Endothelial cell of umbilical vein (primary cell): ENCODE measurements at regions not wholly inside any gene's neighbourhood (a gene's known extent, or its start where the extent isn't known, plus 50 kb on each side); places are given as distances from the start of the nearest gene placed in this dataset.

Experiments
- BruUV-seq: library from RNA; stranded (reverse); fragments of 400-500 nt; replicated peaks from 2 replicates; lab custom pipeline; 2021; lab: Mats Ljungman, UMichigan
- CTCF ChIA-PET: fragments of 300-600, 350-600 bp; sonication (Branson Sonifier 250); formaldehyde crosslinking; loops from one replicate; lab custom pipeline; 2021; ENCODE audit warnings: antibody characterized with exemption, inconsistent platforms; lab: Charles Lee
- POLR2A ChIA-PET: fragments of 300-600, 350-600 bp; sonication (Branson Sonifier 250); formaldehyde crosslinking; loops from one replicate; lab custom pipeline; 2021; ENCODE audit warnings: antibody characterized with exemption, inconsistent platforms; lab: Charles Lee
- DNase-seq: peaks from one replicate; pipeline ENCODE4 v3.0.0-alpha.2; 2011; ENCODE audit warnings: low read depth, low spot score
- FAIRE-seq: peaks from 2 replicates; lab custom pipeline; 2011; peaks lifted over from hg19 to GRCh38; lab: Jason Lieb, UNC
- H2AFZ ChIP-seq: 2 replicates; pipeline ENCODE4 v1.6.0; 2012; ENCODE audit warnings: low read depth, low read length, control low read depth, inconsistent platforms
- H3K27ac ChIP-seq: 2 replicates; pipeline ENCODE4 v1.5.1; 2011; ENCODE audit warnings: low read depth, mild to moderate bottlenecking, control low read depth, low read length, moderate library complexity; ENCODE audit not compliant: insufficient read depth
- H3K27me3 ChIP-seq, 2 experiments: 2 replicates each; pipeline versions ENCODE4 v1.6.0 to v1.6.1; 2011; ENCODE audit warnings: low read length in 2 of 2, mixed read lengths in 1 of 2; ENCODE audit not compliant: control insufficient read depth in 2 of 2, insufficient read depth in 2 of 2
- H3K36me3 ChIP-seq, 2 experiments: 2 replicates in 1 of 2; 3 replicates in 1 of 2; pipeline ENCODE4 v1.5.1; 2011; ENCODE audit warnings: low read length in 2 of 2, mild to moderate bottlenecking in 1 of 2, moderate library complexity in 1 of 2; ENCODE audit not compliant: control insufficient read depth in 2 of 2, insufficient read depth in 2 of 2; ENCODE audit errors: extremely low read depth in 1 of 2
- H3K4me1 ChIP-seq: 3 replicates; pipeline ENCODE4 v1.5.1; 2011; ENCODE audit warnings: mild to moderate bottlenecking, low read length; ENCODE audit not compliant: control insufficient read depth, insufficient read depth; ENCODE audit errors: extremely low read depth
- H3K4me2 ChIP-seq: 2 replicates; pipeline ENCODE4 v1.6.1; 2011; ENCODE audit warnings: low read length, control low read depth, mixed read lengths; ENCODE audit not compliant: insufficient read depth
- H3K4me3 ChIP-seq, 3 experiments: fragments of 200-600 bp in 1 of 3; sonication (generic), shearing (Covaris generic) in 1 of 3; replicated peaks in 1 of 3; 2 replicates each; pipeline ENCODE4 v1.5.1; 2011 to 2016; ENCODE audit warnings: control low read depth in 3 of 3, low read length in 3 of 3, mild to moderate bottlenecking in 2 of 3, inconsistent platforms in 1 of 3, low read depth in 1 of 3, moderate library complexity in 1 of 3; ENCODE audit not compliant: insufficient read depth in 1 of 3
- H3K79me2 ChIP-seq: 2 replicates; pipeline ENCODE4 v1.6.0; 2012; ENCODE audit warnings: low read length, inconsistent platforms; ENCODE audit not compliant: control insufficient read depth, insufficient read depth
- H3K9ac ChIP-seq: replicated peaks from 2 replicates; pipeline ENCODE3; 2011; ENCODE audit warnings: low read length, control low read depth; ENCODE audit not compliant: insufficient read depth; ENCODE audit errors: extremely low read depth
- H3K9me1 ChIP-seq: replicated peaks from 3 replicates; pipeline ENCODE4 v1.6.0; 2011; ENCODE audit warnings: mild to moderate bottlenecking, low read length; ENCODE audit not compliant: control insufficient read depth, insufficient read depth; ENCODE audit errors: extremely low read depth
- H3K9me3 ChIP-seq: replicated peaks from 2 replicates; pipeline ENCODE4 v1.5.1; 2012; ENCODE audit warnings: low read length, inconsistent platforms; ENCODE audit not compliant: control insufficient read depth, insufficient read depth
- H4K20me1 ChIP-seq: replicated peaks from 2 replicates; pipeline ENCODE3; 2011; ENCODE audit warnings: mild to moderate bottlenecking, low read length; ENCODE audit not compliant: control insufficient read depth, insufficient read depth; ENCODE audit errors: extremely low read depth
- EZH2 ChIP-seq: IDR thresholded peaks from 2 replicates; pipeline ENCODE4 v1.6.1; 2012; ENCODE audit warnings: borderline replicate concordance, low read depth, mild to moderate bottlenecking, moderate library complexity, low read length, inconsistent platforms; ENCODE audit not compliant: severe bottlenecking
- FOS ChIP-seq: IDR thresholded peaks from 2 replicates; pipeline ENCODE4 v1.6.1; 2011; ENCODE audit warnings: mild to moderate bottlenecking, low read length, moderate library complexity, borderline replicate concordance; ENCODE audit not compliant: insufficient read depth
- GATA2 ChIP-seq: IDR thresholded peaks from 2 replicates; pipeline ENCODE4 v1.7.0; 2011; ENCODE audit warnings: low read depth, mild to moderate bottlenecking, moderate library complexity, mixed read lengths, low read length; ENCODE audit not compliant: insufficient read length, insufficient read depth
- JUN ChIP-seq: IDR thresholded peaks from 2 replicates; pipeline ENCODE4 v1.6.1; 2011; ENCODE audit warnings: borderline replicate concordance, low read depth; ENCODE audit not compliant: insufficient read length, insufficient read depth
- MYC ChIP-seq: IDR thresholded peaks from one replicate; pipeline ENCODE4 v1.6.1; 2011; ENCODE audit warnings: mild to moderate bottlenecking, low read depth, low read length
- POLR2A ChIP-seq: IDR thresholded peaks from 2 replicates; pipeline ENCODE4 v1.6.1; 2012; ENCODE audit warnings: low read depth, mild to moderate bottlenecking, control low read depth, low read length
- POLR2AphosphoS5 ChIP-seq: IDR thresholded peaks from 2 replicates; pipeline ENCODE4 v1.6.1; 2012; ENCODE audit warnings: low read depth, mild to moderate bottlenecking, control low read depth, low read length, moderate library complexity; ENCODE audit not compliant: insufficient read depth
- dilution Hi-C: fragments of 300-500 bp; cut with MboI; formaldehyde crosslinking; loops from one replicate; pipeline ENCODE4 v1.15.0; 2019; ENCODE audit warnings: low sequenced_read_pairs; ENCODE audit not compliant: extremely low pct_ligation_motif_present
- intact Hi-C: fragments of 100-400 bp; cut with micrococcal nuclease; formaldehyde crosslinking; loops from one replicate; pipeline ENCODE4 v1.10.0; 2022
- TF ChIP-seq, protein P1 (sequence below), 2 donors: IDR thresholded peaks; 1 replicate in 1 of 2; 2 replicates in 1 of 2; pipeline ENCODE4 v1.5.1; 2011; ENCODE audit warnings: low read length in 2 of 2, mild to moderate bottlenecking in 2 of 2, moderate library complexity in 2 of 2, control low read depth in 1 of 2, inconsistent platforms in 1 of 2, low read depth in 1 of 2; ENCODE audit not compliant: insufficient read depth in 1 of 2; ENCODE audit errors: extremely low read depth in 1 of 2
- TF ChIP-seq, protein P2 (sequence below): IDR thresholded peaks from 2 replicates; pipeline ENCODE4 v1.6.1; 2011; ENCODE audit not compliant: insufficient read depth, insufficient read length

DNA sequence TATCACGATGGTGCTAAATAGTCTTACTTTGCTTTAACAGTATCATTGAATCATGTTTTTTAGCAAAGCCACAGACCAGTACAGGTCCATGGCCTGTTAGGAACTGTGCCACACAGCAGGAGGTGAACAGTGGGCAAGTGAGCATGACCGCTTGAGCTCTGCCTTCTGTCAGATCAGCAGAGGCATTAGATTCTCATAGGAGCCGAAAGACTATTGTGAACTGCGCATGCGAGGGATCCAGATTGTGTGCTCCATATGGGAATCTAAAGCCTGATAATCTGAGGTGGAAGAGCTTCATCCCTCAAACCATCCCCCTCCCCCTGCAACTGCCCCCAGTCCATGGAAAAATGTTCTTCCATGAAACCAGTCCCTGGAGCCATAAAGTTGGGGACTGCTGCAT lies 102.3 kb upstream of the OSR1 start:
- H2AFZ ChIP-seq = no peak overlapping the region
- CTCF ChIA-PET = no interaction called here
- no peaks in the 10 kb centered on the region for H3K9me3 ChIP-seq
- no peak overlapping the region for H3K9ac ChIP-seq
- H3K4me2 ChIP-seq = no peak overlapping the region
- FAIRE-seq (no peak), DNase-seq (no peak)
- H3K27ac ChIP-seq = no peak overlapping the region
- no TSS peak for BruUV-seq
- TF ChIP-seq POLR2AphosphoS5 (no peak), GATA2 (no peak), MYC (no peak), EZH2 (no peak), POLR2A (no peak), JUN (no peak), FOS (no peak)
- TF ChIP-seq, protein P1, sequence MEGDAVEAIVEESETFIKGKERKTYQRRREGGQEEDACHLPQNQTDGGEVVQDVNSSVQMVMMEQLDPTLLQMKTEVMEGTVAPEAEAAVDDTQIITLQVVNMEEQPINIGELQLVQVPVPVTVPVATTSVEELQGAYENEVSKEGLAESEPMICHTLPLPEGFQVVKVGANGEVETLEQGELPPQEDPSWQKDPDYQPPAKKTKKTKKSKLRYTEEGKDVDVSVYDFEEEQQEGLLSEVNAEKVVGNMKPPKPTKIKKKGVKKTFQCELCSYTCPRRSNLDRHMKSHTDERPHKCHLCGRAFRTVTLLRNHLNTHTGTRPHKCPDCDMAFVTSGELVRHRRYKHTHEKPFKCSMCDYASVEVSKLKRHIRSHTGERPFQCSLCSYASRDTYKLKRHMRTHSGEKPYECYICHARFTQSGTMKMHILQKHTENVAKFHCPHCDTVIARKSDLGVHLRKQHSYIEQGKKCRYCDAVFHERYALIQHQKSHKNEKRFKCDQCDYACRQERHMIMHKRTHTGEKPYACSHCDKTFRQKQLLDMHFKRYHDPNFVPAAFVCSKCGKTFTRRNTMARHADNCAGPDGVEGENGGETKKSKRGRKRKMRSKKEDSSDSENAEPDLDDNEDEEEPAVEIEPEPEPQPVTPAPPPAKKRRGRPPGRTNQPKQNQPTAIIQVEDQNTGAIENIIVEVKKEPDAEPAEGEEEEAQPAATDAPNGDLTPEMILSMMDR (IDR thresholded peaks at IDR 0.05; ENCODE audit: extremely low read depth in 1 of 2, insufficient read depth in 1 of 2, low read depth in 1 of 2, low read length in 2 of 2) = no peak
- TF ChIP-seq, protein P2, sequence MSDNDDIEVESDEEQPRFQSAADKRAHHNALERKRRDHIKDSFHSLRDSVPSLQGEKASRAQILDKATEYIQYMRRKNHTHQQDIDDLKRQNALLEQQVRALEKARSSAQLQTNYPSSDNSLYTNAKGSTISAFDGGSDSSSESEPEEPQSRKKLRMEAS = no peak
- no peaks in the 10 kb centered on the region for H3K4me1 ChIP-seq
- dilution Hi-C loops = no loop called here
- intact Hi-C loops = no loop called here
- H3K36me3 ChIP-seq = no peaks in the 10 kb centered on the region
- no peaks in the 10 kb centered on the region for H3K79me2 ChIP-seq
- H3K4me3 ChIP-seq = no peak overlapping the region
- no peaks in the 10 kb centered on the region for H3K27me3 ChIP-seq
- no peaks in the 10 kb centered on the region for H3K9me1 ChIP-seq
- POLR2A ChIA-PET = no interaction called here
- no peaks in the 10 kb centered on the region for H4K20me1 ChIP-seq
